GM19463 (cell line): ENCODE measurements at regions not wholly inside any gene's neighbourhood (a gene's known extent, or its start where the extent isn't known, plus 50 kb on each side); places are given as distances from the start of the nearest gene placed in this dataset.

ENCODE experiments used
- ATAC-seq: cut with Tn5 transposase; IDR thresholded peaks from one replicate; pipeline ENCODE4 v1.9.1; 2021; ENCODE audit warnings: mild to moderate bottlenecking, moderate library complexity; ENCODE audit not compliant: unreplicated experiment

- no peak for ATAC-seq
Measured at GRCh38 chr10:44476409-44477045, 91.6 kb upstream of the CXCL12 start.

GRCh38 chr10:44477046-44477425 lies 92.1 kb upstream of the CXCL12 start:
- ATAC-seq: no peak

- ATAC-seq: no peak
Measured at GRCh38 chr10:44478040-44478439, 93.1 kb upstream of the CXCL12 start.

GRCh38 chr10:44478876-44479705 lies 94.2 kb upstream of the CXCL12 start:
- no peak for ATAC-seq

GRCh38 chr10:44492678-44493077 lies 107.8 kb upstream of the CXCL12 start:
- ATAC-seq: no peak

- no peak for ATAC-seq
Measured at GRCh38 chr10:44498222-44498621, 113.3 kb upstream of the CXCL12 start.

GRCh38 chr10:44500451-44500850 lies 115.6 kb upstream of the CXCL12 start:
- ATAC-seq: no peak

GRCh38 chr10:44506386-44506785 lies 121.5 kb upstream of the CXCL12 start:
- ATAC-seq: no peak

- ATAC-seq: no peak
Measured at GRCh38 chr10:44510379-44511115, 125.7 kb upstream of the CXCL12 start.

GRCh38 chr10:44511166-44511565 lies 126.3 kb upstream of the CXCL12 start:
- no peak for ATAC-seq

GRCh38 chr10:44511601-44512000 lies 126.7 kb upstream of the CXCL12 start:
- no peak for ATAC-seq

- ATAC-seq: no peak
Measured at GRCh38 chr10:44512431-44513022, 127.6 kb upstream of the CXCL12 start.

- ATAC-seq: no peak
Measured at GRCh38 chr10:44513591-44513990, 128.7 kb upstream of the CXCL12 start.

- ATAC-seq: no peak
Measured at GRCh38 chr10:44516891-44517290, 132.0 kb upstream of the CXCL12 start.

GRCh38 chr10:44517635-44518034 lies 132.7 kb upstream of the CXCL12 start:
- ATAC-seq: peak; percentile 57

GRCh38 chr10:44519361-44519760 lies 134.5 kb upstream of the CXCL12 start:
- no peak for ATAC-seq

- ATAC-seq: no peak
Measured at GRCh38 chr10:44520651-44521050, 135.8 kb upstream of the CXCL12 start.

- ATAC-seq: no peak
Measured at GRCh38 chr10:44539178-44539577, 154.3 kb upstream of the CXCL12 start.

- no peak for ATAC-seq
Measured at GRCh38 chr10:44552726-44553125, 167.8 kb upstream of the CXCL12 start.

- ATAC-seq: no peak
Measured at GRCh38 chr10:44557596-44558191, 172.8 kb upstream of the CXCL12 start.

- no peak for ATAC-seq
Measured at GRCh38 chr10:44558521-44558920, 173.6 kb upstream of the CXCL12 start.
